Keratinocyte (primary cell): ENCODE measurements at regions not wholly inside any gene's neighbourhood (a gene's known extent, or its start where the extent isn't known, plus 50 kb on each side); places are given as distances from the start of the nearest gene placed in this dataset.

Experiments used
- DNase-seq: peaks from one replicate; pipeline ENCODE4 v3.0.0-alpha.2; 2011; ENCODE audit warnings: low read depth, missing footprints, low spot score
- FAIRE-seq: peaks from 2 replicates; lab custom pipeline; 2011; peaks lifted over from hg19 to GRCh38; lab: Jason Lieb, UNC
- H2AFZ ChIP-seq: 2 replicates; pipeline ENCODE4 v1.6.0; 2012; ENCODE audit warnings: low read length, control low read depth, inconsistent platforms; ENCODE audit not compliant: control insufficient read depth
- H3K27ac ChIP-seq: 2 replicates; pipeline ENCODE4 v1.5.1; 2011; ENCODE audit warnings: low read length; ENCODE audit not compliant: control insufficient read depth, insufficient read depth
- H3K27me3 ChIP-seq: 3 replicates; pipeline ENCODE4 v1.6.0; 2011; ENCODE audit warnings: low read length; ENCODE audit not compliant: control insufficient read depth, insufficient read depth; ENCODE audit errors: extremely low read depth
- H3K36me3 ChIP-seq, 2 experiments: 2 replicates in 1 of 2; 3 replicates in 1 of 2; pipeline ENCODE4 v1.5.1; 2011; ENCODE audit warnings: low read length in 2 of 2, mild to moderate bottlenecking in 1 of 2; ENCODE audit not compliant: control insufficient read depth in 2 of 2, insufficient read depth in 2 of 2; ENCODE audit errors: extremely low read depth in 1 of 2
- H3K4me1 ChIP-seq: 3 replicates; pipeline ENCODE4 v1.5.1; 2011; ENCODE audit warnings: low read length; ENCODE audit not compliant: control insufficient read depth, insufficient read depth; ENCODE audit errors: extremely low read depth
- H3K4me2 ChIP-seq: 3 replicates; pipeline ENCODE4 v1.6.0; 2011; ENCODE audit warnings: low read depth, low read length; ENCODE audit not compliant: control insufficient read depth, insufficient read depth; ENCODE audit errors: extremely low read depth
- H3K4me3 ChIP-seq, 3 experiments: fragments of 200-600 bp in 1 of 3; sonication (generic) in 1 of 3; 2 replicates in 2 of 3; 3 replicates in 1 of 3; pipeline ENCODE4 v1.5.1; 2011 to 2016; ENCODE audit warnings: low read length in 3 of 3, mild to moderate bottlenecking in 3 of 3, control low read depth in 2 of 3, inconsistent platforms in 1 of 3, low read depth in 1 of 3, mixed read lengths in 1 of 3, mixed run types in 1 of 3, moderate library complexity in 1 of 3; ENCODE audit not compliant: control insufficient read depth in 2 of 3, insufficient read depth in 2 of 3; ENCODE audit errors: extremely low read depth in 1 of 3
- H3K79me2 ChIP-seq: 2 replicates; pipeline ENCODE4 v1.6.0; 2012; ENCODE audit warnings: low read length; ENCODE audit not compliant: control insufficient read depth, insufficient read depth
- H3K9ac ChIP-seq: 3 replicates; pipeline ENCODE4 v1.6.0; 2011; ENCODE audit warnings: low read length; ENCODE audit not compliant: control insufficient read depth, insufficient read depth; ENCODE audit errors: extremely low read depth
- H3K9me1 ChIP-seq: 3 replicates; pipeline ENCODE4 v1.6.0; 2011; ENCODE audit warnings: low read length; ENCODE audit not compliant: control insufficient read depth, insufficient read depth; ENCODE audit errors: extremely low read depth
- H3K9me3 ChIP-seq: 2 replicates; pipeline ENCODE4 v1.5.1; 2012; ENCODE audit warnings: low read depth, low read length; ENCODE audit not compliant: control insufficient read depth
- H4K20me1 ChIP-seq: 3 replicates; pipeline ENCODE4 v1.6.0; 2011; ENCODE audit warnings: low read length; ENCODE audit not compliant: control insufficient read depth, insufficient read depth; ENCODE audit errors: extremely low read depth
- EZH2 ChIP-seq: IDR thresholded peaks from one replicate; pipeline ENCODE4 v1.6.1; 2012; ENCODE audit warnings: inconsistent platforms, mild to moderate bottlenecking, low read length, moderate library complexity
- dilution Hi-C: fragments of 300-500 bp; cut with MboI; formaldehyde crosslinking; loops from one replicate; pipeline ENCODE4 v1.7.0; 2020; ENCODE audit warnings: low sequenced_read_pairs; ENCODE audit not compliant: extremely low pct_ligation_motif_present
- TF ChIP-seq, protein P1 (sequence below), 3 experiments: IDR thresholded peaks in 1 of 3; conservative IDR thresholded peaks in 1 of 3; optimal IDR thresholded peaks in 1 of 3; 2 replicates in 2 of 3; 3 replicates in 1 of 3; pipeline versions ENCODE3 to v1.5.1; 2011; ENCODE audit warnings: low read length in 3 of 3, mild to moderate bottlenecking in 3 of 3, moderate library complexity in 2 of 3, control low read depth in 1 of 3, inconsistent platforms in 1 of 3; ENCODE audit not compliant: insufficient read depth in 2 of 3; ENCODE audit errors: extremely low read depth in 1 of 3

DNA sequence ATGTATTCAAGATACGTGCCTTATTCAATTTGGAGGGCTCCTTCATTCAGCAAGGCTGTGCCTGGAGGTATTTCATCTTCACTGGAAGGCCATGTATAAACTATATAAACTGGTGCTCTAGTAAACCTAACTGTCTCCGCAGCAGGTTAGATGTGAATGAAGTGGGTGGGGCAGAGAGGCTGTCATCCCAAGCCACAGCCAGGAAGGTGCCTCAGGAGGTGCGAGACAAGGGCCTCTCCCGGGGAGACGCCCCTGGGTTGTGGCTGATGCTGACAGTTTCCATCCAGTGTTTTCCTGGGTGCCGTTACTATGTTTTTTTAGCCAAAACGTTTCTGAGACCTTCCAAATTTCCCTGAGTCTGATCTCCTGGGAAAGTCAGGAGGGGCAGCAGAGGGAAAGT is 221.5 kb upstream of the RPL34 start:
- Histone ChIP-seq H3K9me1 (no peaks in the 10 kb centered on the region), H3K4me1 (no peaks in the 10 kb centered on the region), H3K9ac (no peak overlapping the region), H3K79me2 (no peaks in the 10 kb centered on the region), H2AFZ (no peak overlapping the region), H3K27me3 (no peaks in the 10 kb centered on the region), H3K4me3 (no peak overlapping the region), H3K27ac (no peak overlapping the region), H4K20me1 (no peaks in the 10 kb centered on the region), H3K36me3 (no peaks in the 10 kb centered on the region), H3K9me3 (no peaks in the 10 kb centered on the region), H3K4me2 (no peak overlapping the region)
- dilution Hi-C loops, result no loop called here
- FAIRE-seq, result no peak
- TF ChIP-seq EZH2, result no peak
- TF ChIP-seq, protein P1, sequence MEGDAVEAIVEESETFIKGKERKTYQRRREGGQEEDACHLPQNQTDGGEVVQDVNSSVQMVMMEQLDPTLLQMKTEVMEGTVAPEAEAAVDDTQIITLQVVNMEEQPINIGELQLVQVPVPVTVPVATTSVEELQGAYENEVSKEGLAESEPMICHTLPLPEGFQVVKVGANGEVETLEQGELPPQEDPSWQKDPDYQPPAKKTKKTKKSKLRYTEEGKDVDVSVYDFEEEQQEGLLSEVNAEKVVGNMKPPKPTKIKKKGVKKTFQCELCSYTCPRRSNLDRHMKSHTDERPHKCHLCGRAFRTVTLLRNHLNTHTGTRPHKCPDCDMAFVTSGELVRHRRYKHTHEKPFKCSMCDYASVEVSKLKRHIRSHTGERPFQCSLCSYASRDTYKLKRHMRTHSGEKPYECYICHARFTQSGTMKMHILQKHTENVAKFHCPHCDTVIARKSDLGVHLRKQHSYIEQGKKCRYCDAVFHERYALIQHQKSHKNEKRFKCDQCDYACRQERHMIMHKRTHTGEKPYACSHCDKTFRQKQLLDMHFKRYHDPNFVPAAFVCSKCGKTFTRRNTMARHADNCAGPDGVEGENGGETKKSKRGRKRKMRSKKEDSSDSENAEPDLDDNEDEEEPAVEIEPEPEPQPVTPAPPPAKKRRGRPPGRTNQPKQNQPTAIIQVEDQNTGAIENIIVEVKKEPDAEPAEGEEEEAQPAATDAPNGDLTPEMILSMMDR (optimal IDR thresholded peaks at IDR 0.05 in 1 of 3, IDR thresholded peaks at IDR 0.05 in 1 of 3, conservative IDR thresholded peaks at IDR 0.05 in 1 of 3; ENCODE audit: extremely low read depth in 1 of 3, insufficient read depth in 2 of 3, low read length in 3 of 3), result no peak
- no peak for DNase-seq

- Histone ChIP-seq H2AFZ (no peak overlapping the region), H3K4me3 (no peak overlapping the region), H3K4me2 (no peak overlapping the region), H3K9me3 (no peaks in the 10 kb centered on the region), H3K9me1 (no peaks in the 10 kb centered on the region), H3K27me3 (no peaks in the 10 kb centered on the region), H3K79me2 (no peaks in the 10 kb centered on the region), H3K36me3 (no peaks in the 10 kb centered on the region), H3K27ac (no peak overlapping the region), H3K4me1 (no peaks in the 10 kb centered on the region), H4K20me1 (no peaks in the 10 kb centered on the region), H3K9ac (no peak overlapping the region)
- TF ChIP-seq EZH2, result no peak
- TF ChIP-seq, protein P1 (optimal IDR thresholded peaks at IDR 0.05 in 1 of 3, IDR thresholded peaks at IDR 0.05 in 1 of 3, conservative IDR thresholded peaks at IDR 0.05 in 1 of 3; ENCODE audit: extremely low read depth in 1 of 3, insufficient read depth in 2 of 3, low read length in 3 of 3), result no peak
- DNase-seq (no peak), FAIRE-seq (no peak)
- dilution Hi-C loops, result no loop called here
Observed at GRCh38 chr4:108398316-108398715, 222.1 kb upstream of the RPL34 start.
